Adrenal gland (tissue), 9 donors: ENCODE measurements at regions not wholly inside any gene's neighbourhood (a gene's known extent, or its start where the extent isn't known, plus 50 kb on each side); places are given as distances from the start of the nearest gene placed in this dataset.

ENCODE experiments used
- DNase-seq, 7 donors: peaks; one replicate each; pipeline ENCODE4 v3.0.0-alpha.2; 2019 to 2020
- H3K27ac ChIP-seq, 5 donors: fragments of 200-600 bp; sonication (generic) in 4 of 5; 1 replicate in 3 of 5; 2 replicates in 2 of 5; pipeline versions ENCODE4 v1.5.1 to v1.8.0; 2016 to 2020; ENCODE audit warnings: mild to moderate bottlenecking in 1 of 5
- H3K27me3 ChIP-seq: fragments of 200-600 bp; 2 replicates; pipeline ENCODE4 v1.8.0; 2021
- H3K36me3 ChIP-seq, 2 donors: fragments of 200-600 bp; replicated peaks in 1 of 2; 1 replicate in 1 of 2; 2 replicates in 1 of 2; pipeline versions ENCODE4 v1.5.1 to v1.8.0; 2018 to 2022
- H3K4me1 ChIP-seq, 2 donors: fragments of 200-600 bp; replicated peaks in 1 of 2; 1 replicate in 1 of 2; 2 replicates in 1 of 2; pipeline versions ENCODE4 v1.5.1 to v1.8.0; 2018 to 2021
- H3K4me3 ChIP-seq, 4 donors: fragments of 200-600 bp; sonication (generic) in 3 of 4; one replicate each; pipeline ENCODE4 v1.5.1; 2016 to 2018
- H3K9me3 ChIP-seq, 3 donors: fragments of 200-600 bp; sonication (generic) in 1 of 3; replicated peaks in 1 of 3; 1 replicate in 2 of 3; 2 replicates in 1 of 3; pipeline versions ENCODE4 v1.5.1 to v1.8.0; 2016 to 2021
- POLR2A ChIP-seq, 2 donors: fragments of 450-650 bp; IDR thresholded peaks; one replicate each; pipeline ENCODE4 v1.6.1; 2017; ENCODE audit warnings: antibody characterized with exemption in 2 of 2, mild to moderate bottlenecking in 2 of 2, moderate library complexity in 1 of 2
- WGBS, 4 donors: extraction: QIAGEN DNeasy Blood & Tissue Kit in 2 of 4; methylation state at CpG; one replicate each; pipeline versions ENCODE4 v1.1.5 to v1.1.7; 2013 to 2017; 5-methylcytosine and 5-hydroxymethylcytosine counted together
- intact Hi-C, 2 donors: fragments of 100-400 bp; cut with DNase I; formaldehyde crosslinking; loops; one replicate each; pipeline versions ENCODE4 v1.14.1 to v1.15.0; 2022 to 2023
- TF ChIP-seq, protein P1 (sequence below), 6 experiments: fragments of 450-650 bp in 4 of 6; fragments of 200-600 bp in 2 of 6; sonication (generic) in 1 of 6; IDR thresholded peaks; 1 replicate in 5 of 6; 2 replicates in 1 of 6; pipeline versions ENCODE4 v1.5.1 to v1.8.0; 2016 to 2021; ENCODE audit warnings: antibody characterized with exemption in 6 of 6, mild to moderate bottlenecking in 2 of 6, moderate library complexity in 1 of 6
- donor health status: healthy with polysubstance abuse.
- donor health status: Bipolar disorder and iron deficiency.
- donor health status: DM: yes; HTN: yes; CAD: no.
- donor health status: DM: no; HTN: no; CAD: no.
- donor health status: DM: no; HTN: no; CAD: no.

- Histone ChIP-seq H3K4me3 (no peak overlapping the region), H3K4me1 (peaks cover 0 to 3% of the 10 kb centered on the region in 2 donors), H3K27ac (no peak overlapping the region), H3K9me3 (no peaks in the 10 kb centered on the region), H3K27me3 (peaks cover 16% of the 10 kb centered on the region), H3K36me3 (no peaks in the 10 kb centered on the region)
- TF ChIP-seq, protein P1, sequence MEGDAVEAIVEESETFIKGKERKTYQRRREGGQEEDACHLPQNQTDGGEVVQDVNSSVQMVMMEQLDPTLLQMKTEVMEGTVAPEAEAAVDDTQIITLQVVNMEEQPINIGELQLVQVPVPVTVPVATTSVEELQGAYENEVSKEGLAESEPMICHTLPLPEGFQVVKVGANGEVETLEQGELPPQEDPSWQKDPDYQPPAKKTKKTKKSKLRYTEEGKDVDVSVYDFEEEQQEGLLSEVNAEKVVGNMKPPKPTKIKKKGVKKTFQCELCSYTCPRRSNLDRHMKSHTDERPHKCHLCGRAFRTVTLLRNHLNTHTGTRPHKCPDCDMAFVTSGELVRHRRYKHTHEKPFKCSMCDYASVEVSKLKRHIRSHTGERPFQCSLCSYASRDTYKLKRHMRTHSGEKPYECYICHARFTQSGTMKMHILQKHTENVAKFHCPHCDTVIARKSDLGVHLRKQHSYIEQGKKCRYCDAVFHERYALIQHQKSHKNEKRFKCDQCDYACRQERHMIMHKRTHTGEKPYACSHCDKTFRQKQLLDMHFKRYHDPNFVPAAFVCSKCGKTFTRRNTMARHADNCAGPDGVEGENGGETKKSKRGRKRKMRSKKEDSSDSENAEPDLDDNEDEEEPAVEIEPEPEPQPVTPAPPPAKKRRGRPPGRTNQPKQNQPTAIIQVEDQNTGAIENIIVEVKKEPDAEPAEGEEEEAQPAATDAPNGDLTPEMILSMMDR (IDR thresholded peaks at IDR 0.05): no peak
- TF ChIP-seq POLR2A (IDR thresholded peaks at IDR 0.05): no peak
- 42 to 52% (median 49%) methylated on average over 8 of the region's 8 CpGs for WGBS, 4 donors
- no peak for DNase-seq
- intact Hi-C loops: no loop called here
Observed at GRCh38 chr14:97224016-97224415, 426.8 kb downstream of the VRK1 start.

DNA sequence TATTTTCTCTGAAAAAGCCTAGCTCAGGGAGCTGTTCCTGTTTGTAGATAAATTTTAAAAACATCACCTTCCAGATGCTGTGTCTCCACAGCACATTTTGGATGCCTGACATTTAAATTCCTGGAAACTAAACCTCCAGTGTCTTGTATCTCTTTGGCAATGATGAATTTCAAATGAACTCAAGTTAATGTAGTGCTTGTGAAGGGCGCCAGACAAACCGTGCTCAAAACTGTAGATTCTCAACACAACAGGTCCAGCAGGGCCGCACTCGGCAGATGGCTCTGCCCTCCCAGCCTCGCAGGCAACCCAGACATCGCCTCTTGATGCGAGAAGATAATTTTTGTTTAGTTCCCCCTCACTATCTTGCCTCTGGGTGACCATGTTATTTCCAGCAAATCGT is 432.9 kb downstream of the VRK1 start:
- no peak for DNase-seq
- TF ChIP-seq, protein P1 (IDR thresholded peaks at IDR 0.05): no peak
- no peak for TF ChIP-seq POLR2A (IDR thresholded peaks at IDR 0.05)
- WGBS, 4 donors: 84 to 92% (median 89%) methylated on average over 8 of the region's 8 CpGs
- Histone ChIP-seq H3K27me3 (no peaks in the 10 kb centered on the region), H3K4me1 (no peaks in the 10 kb centered on the region), H3K36me3 (no peaks in the 10 kb centered on the region), H3K4me3 (no peak overlapping the region), H3K27ac (no peak overlapping the region), H3K9me3 (no peaks in the 10 kb centered on the region)
- intact Hi-C loops: no loop called here

- Histone ChIP-seq H3K27ac (no peak overlapping the region), H3K4me3 (no peak overlapping the region), H3K9me3 (no peaks in the 10 kb centered on the region), H3K4me1 (no peaks in the 10 kb centered on the region), H3K36me3 (no peaks in the 10 kb centered on the region), H3K27me3 (peaks cover 18% of the 10 kb centered on the region)
- DNase-seq: no peak
- intact Hi-C loops: no loop called here
- WGBS, 4 donors: 72 to 78% (median 75%) methylated on average over 9 of the region's 9 CpGs
- TF ChIP-seq, protein P1 (IDR thresholded peaks at IDR 0.05): no peak
- no peak for TF ChIP-seq POLR2A (IDR thresholded peaks at IDR 0.05)
Observed at GRCh38 chr14:97233319-97233985, 436.3 kb downstream of the VRK1 start.

DNA sequence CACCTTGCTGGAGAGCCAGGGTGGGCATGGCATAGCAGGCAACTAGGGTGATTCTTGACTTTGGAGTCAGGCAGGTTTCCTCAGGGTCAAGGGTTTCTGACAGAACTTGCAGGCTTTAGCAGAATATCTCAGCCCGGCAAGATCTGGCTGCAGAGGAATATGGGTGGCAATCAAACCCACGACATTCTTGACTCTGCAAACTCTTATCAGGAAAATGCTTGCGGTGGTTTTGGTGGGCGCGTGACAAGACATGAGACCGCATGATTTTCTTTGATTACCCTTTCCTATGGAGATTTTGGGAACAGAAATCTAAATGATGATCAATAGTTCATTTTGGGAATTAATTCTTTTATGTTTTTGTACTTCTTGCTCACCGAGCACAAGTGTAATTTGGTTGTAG is 449.5 kb downstream of the VRK1 start:
- TF ChIP-seq POLR2A (IDR thresholded peaks at IDR 0.05): no peak
- TF ChIP-seq, protein P1 (IDR thresholded peaks at IDR 0.05): no peak
- Histone ChIP-seq H3K9me3 (no peaks in the 10 kb centered on the region), H3K27ac (no peak overlapping the region), H3K36me3 (no peaks in the 10 kb centered on the region), H3K27me3 (no peaks in the 10 kb centered on the region), H3K4me1 (no peaks in the 10 kb centered on the region), H3K4me3 (no peak overlapping the region)
- WGBS, 4 donors: 82 to 95% (median 89%) methylated on average over 7 of the region's 7 CpGs
- intact Hi-C loops: no loop called here
- no peak for DNase-seq
